ENCODE measurements at regions not wholly inside any gene's neighbourhood (a gene's known extent, or its start where the extent isn't known, plus 50 kb on each side); places are given as distances from the start of the nearest gene placed in this dataset.

GRCh38 chr2:13001408-13001807 is 284.7 kb downstream of the TRIB2 start:
- H3K36me3 ChIP-seq = no peaks in the 10 kb centered on the region
- H3K9me3 ChIP-seq (replicated peaks) = no peaks in the 10 kb centered on the region
- intact Hi-C loops (cut with micrococcal nuclease) = loop anchor here (5.0 to 10.0 kb wide), 4 partner anchors 67 to 1177 kb away; no protein-coding TSS in a partner anchor
- H3K4me3 ChIP-seq = peak overlapping the region; percentile 52
- no peaks in the 10 kb centered on the region for H3K27me3 ChIP-seq (ENCODE audit: low read depth)
- no peak for TF ChIP-seq CTCF (IDR thresholded peaks at IDR 0.05; ENCODE audit: borderline replicate concordance)
- no peak for DNase-seq
- peak overlapping the region; percentile 67 for H3K27ac ChIP-seq (replicated peaks)
- peaks cover 56% of the 10 kb centered on the region for H3K4me1 ChIP-seq

GRCh38 chr2:13002536-13003331 is 286.0 kb downstream of the TRIB2 start:
- DNase-seq = no peak
- intact Hi-C loops (cut with micrococcal nuclease) = loop anchor here (5.0 to 10.0 kb wide), 4 partner anchors 68 to 1178 kb away; no protein-coding TSS in a partner anchor
- H3K27ac ChIP-seq (replicated peaks) = no peak overlapping the region

GRCh38 chr2:13003500-13003899 is 286.8 kb downstream of the TRIB2 start:
- Histone ChIP-seq H3K4me3 (no peak overlapping the region), H3K4me1 (peaks cover 65% of the 10 kb centered on the region), H3K27me3 (ENCODE audit: low read depth) (no peaks in the 10 kb centered on the region), H3K9me3 (replicated peaks) (no peaks in the 10 kb centered on the region), H3K27ac (replicated peaks) (no peak overlapping the region), H3K36me3 (no peaks in the 10 kb centered on the region)
- intact Hi-C loops (cut with micrococcal nuclease) = loop anchor here (5.0 to 10.0 kb wide), 4 partner anchors 69 to 1179 kb away; no protein-coding TSS in a partner anchor
- no peak for DNase-seq
- no peak for TF ChIP-seq CTCF (IDR thresholded peaks at IDR 0.05; ENCODE audit: borderline replicate concordance)

More at GRCh38 chr2:13002536-13003331, 286.0 kb downstream of the TRIB2 start:
- Histone ChIP-seq H3K27me3 (ENCODE audit: low read depth) (no peaks in the 10 kb centered on the region), H3K4me3 (no peak overlapping the region), H3K36me3 (no peaks in the 10 kb centered on the region), H3K4me1 (peaks cover 68% of the 10 kb centered on the region), H3K9me3 (replicated peaks) (no peaks in the 10 kb centered on the region)
- no peak for TF ChIP-seq CTCF (IDR thresholded peaks at IDR 0.05; ENCODE audit: borderline replicate concordance)

GRCh38 chr2:13005048-13005447 is 288.3 kb downstream of the TRIB2 start:
- peaks cover 54% of the 10 kb centered on the region for H3K4me1 ChIP-seq
- no peak overlapping the region for H3K4me3 ChIP-seq
- intact Hi-C loops (cut with micrococcal nuclease) = loop anchor here (10.0 kb wide), 3 partner anchors 70 to 1180 kb away; no protein-coding TSS in a partner anchor
- no peaks in the 10 kb centered on the region for H3K27me3 ChIP-seq (ENCODE audit: low read depth)
- H3K9me3 ChIP-seq (replicated peaks) = no peaks in the 10 kb centered on the region
- DNase-seq = no peak
- H3K36me3 ChIP-seq = no peaks in the 10 kb centered on the region
- H3K27ac ChIP-seq (replicated peaks) = peak overlapping the region; percentile 62
- no peak for TF ChIP-seq CTCF (IDR thresholded peaks at IDR 0.05; ENCODE audit: borderline replicate concordance)

- no peak for TF ChIP-seq CTCF (IDR thresholded peaks at IDR 0.05; ENCODE audit: borderline replicate concordance)
- no peaks in the 10 kb centered on the region for H3K9me3 ChIP-seq (replicated peaks)
- H3K36me3 ChIP-seq = no peaks in the 10 kb centered on the region
- no peaks in the 10 kb centered on the region for H3K27me3 ChIP-seq (ENCODE audit: low read depth)
- no peak for DNase-seq
- peak overlapping the region; percentile 62 for H3K27ac ChIP-seq (replicated peaks)
- H3K4me1 ChIP-seq = peaks cover 46% of the 10 kb centered on the region
- intact Hi-C loops (cut with micrococcal nuclease) = loop anchor here (10.0 kb wide), 3 partner anchors 71 to 1181 kb away; no protein-coding TSS in a partner anchor
- H3K4me3 ChIP-seq = peak overlapping the region; percentile 53
These were observed 289.1 kb downstream of the TRIB2 start for GRCh38 chr2:13005761-13006335.

Measured in left ventricle myocardium inferior (tissue), 1 donor.